Brain pericyte (primary cell): ENCODE measurements at regions not wholly inside any gene's neighbourhood (a gene's known extent, or its start where the extent isn't known, plus 50 kb on each side); places are given as distances from the start of the nearest gene placed in this dataset.
"Not testable (repeated sequence)": the region's sequence is repeated elsewhere in the genome, so short reads cannot be mapped to it uniquely, and the experiment has no call there.

ENCODE experiments used
- DNase-seq: peaks from one replicate; pipeline ENCODE4 v3.0.0-alpha.2; 2012; ENCODE audit warnings: low read depth, low spot score

DNA sequence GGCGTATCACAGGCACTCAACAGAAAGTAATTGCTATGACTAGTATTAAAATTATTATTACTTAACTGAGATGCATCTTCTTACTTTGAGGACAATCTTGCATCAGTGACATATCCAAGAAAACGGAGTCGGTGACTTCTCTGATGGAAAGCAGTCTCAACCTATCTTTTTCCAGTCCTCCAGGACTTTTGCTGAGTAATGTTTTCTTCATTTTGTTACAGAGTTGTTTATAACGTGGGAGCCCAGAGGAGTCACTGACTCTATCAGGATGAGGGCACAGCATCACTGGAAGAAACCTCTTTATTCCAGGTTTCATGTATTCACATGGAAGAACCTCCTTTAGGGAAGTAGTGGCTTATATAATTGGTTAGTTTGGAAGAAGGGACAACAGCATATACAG lies 51.5 kb upstream of the MELK start:
- DNase-seq: no peak

GRCh38 chr9:36517131-36517530 lies 55.6 kb upstream of the MELK start:
- no peak for DNase-seq

- no peak for DNase-seq
Observed at GRCh38 chr9:36504156-36504555, 68.5 kb upstream of the MELK start.

- DNase-seq: no peak
Observed at GRCh38 chr9:36503172-36504088, 69.3 kb upstream of the MELK start.

DNA sequence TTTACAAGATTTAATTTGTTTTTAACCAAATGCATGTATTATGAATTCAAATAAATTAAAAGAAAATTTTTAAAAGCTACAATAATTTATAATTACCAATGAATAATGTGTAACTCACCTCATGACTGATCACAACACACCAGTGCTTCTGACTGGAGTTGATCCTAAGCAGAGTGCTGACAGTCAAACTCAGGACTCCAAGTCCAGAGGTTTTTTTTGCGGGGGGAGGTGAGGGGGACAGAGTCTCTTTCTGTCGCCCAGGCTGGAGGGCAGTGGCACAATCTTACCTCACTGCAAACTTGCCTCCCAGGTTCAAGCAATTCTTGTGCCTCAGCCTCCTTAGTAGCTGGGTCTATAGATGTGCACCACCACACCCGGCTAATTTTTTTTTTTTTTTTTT lies 71.0 kb upstream of the MELK start:
- DNase-seq: no peak

DNA sequence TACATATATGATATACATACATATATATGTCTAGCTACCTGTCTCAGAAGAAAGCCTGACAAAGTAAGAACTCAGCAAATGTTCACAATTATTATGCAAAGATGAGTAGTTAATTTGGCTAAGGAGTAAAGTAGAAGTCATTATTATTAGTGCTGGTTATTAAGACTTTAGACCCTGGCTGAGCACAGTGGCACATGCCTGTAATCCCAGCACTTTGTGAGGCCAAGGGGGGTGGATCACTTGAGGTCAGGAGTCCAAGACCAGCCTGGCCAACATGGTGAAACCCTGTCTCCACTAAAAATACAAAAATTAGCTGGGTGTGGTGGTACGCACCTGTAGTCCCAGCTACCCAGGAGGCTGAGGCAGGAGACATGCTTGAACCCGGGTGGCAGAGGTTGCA lies 71.8 kb upstream of the MELK start:
- DNase-seq: not testable (repeated sequence)

- DNase-seq: no peak
Observed at GRCh38 chr9:36499174-36499890, 73.4 kb upstream of the MELK start.

GRCh38 chr9:36493564-36493963 lies 79.1 kb upstream of the MELK start:
- not testable (repeated sequence) for DNase-seq

DNA sequence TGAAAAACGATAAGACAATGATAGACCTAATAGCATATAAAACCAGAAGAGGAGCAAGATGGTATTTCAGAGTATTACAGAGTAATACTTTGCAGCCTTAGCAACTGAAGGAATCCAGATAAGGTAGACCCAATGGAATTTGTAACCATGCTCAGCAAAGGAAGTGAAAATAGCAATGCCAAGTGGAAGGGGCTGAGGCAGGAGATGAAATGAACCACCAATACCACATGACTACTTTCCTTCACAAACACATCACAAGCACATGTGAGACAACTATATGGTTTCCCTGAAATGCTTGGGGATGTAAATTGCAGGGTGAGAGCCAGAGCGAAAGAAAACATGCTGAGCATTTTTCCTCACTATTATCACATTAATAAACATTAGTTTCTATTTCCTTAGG lies 79.8 kb upstream of the MELK start:
- no peak for DNase-seq

DNA sequence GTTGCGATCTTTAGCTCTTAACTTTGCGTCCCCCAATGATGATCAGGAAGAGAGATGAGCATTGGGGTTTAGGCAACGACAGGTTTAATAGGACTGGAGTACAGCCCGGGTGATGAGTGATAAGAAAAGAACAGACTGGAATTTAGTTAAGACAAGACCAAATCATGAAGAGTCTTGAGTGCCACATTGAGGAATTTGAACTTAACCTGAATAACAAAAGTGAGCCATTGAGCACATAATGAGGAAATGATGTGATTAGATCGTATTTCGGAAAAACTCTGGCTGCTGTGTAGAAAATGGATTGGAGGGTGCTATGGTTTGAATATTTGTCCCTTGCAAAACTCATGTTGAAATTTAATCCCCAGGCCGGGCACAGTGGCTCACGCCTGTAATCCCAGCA lies 83.2 kb upstream of the MELK start:
- DNase-seq: no peak

DNA sequence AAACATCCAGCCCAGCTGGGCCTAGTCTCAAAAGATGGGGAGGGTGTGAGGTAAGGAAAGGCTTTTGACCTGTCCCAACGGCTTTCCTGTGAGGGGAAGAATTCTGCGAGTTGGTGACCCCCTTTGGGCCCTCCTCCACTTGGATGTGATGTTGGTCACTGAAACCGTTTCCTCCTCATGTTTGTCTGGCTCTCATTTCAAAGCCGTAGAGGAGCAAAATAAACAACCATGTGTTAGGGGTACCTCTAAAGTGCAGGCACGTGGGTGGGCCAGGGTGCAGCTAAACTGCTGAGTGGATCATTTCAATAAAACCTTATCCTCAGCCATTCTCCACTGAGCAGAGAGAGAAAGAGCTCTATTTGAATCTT lies 84.3 kb upstream of the MELK start:
- no peak for DNase-seq

- DNase-seq: peak; percentile 59
Observed at GRCh38 chr9:36487482-36488388, 85.0 kb upstream of the MELK start.

GRCh38 chr9:36486933-36487481 lies 85.7 kb upstream of the MELK start:
- no peak for DNase-seq

GRCh38 chr9:36486329-36486932 lies 86.3 kb upstream of the MELK start:
- no peak for DNase-seq

DNA sequence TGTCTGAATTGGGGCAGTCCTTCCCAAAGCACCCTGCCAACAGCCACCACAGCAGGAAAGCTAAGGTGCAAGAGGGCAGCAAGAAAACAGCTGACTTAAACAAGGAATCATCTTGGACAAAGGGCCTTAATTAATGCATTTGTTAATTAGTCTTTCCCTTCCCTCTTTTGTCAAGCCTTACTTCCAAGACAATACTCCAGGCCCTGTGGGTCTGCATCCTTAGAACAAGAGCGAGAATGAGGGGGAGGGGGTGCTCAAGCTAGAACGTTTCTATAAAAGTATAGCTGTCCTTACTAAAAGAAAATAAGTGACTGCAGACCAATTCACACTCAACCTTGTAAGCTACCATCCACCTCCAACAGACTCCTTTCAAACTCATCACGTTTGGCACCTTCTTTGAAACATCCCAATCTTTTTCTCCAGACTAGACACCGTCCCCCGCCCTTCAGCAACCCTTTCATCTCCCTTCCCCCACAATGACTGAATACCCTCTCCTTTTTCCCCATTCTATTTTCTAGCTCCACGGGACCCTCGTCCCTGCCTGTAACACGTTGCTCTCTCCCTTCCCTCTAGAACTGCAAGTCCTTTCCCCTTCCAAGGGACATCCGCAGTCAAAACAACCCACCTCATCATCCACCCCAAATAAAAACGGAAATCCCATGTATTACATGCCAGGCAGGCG lies 85.7 kb upstream of the RNF38 start:
- DNase-seq: no peak

GRCh38 chr9:36484124-36484523 lies 84.1 kb upstream of the RNF38 start:
- DNase-seq: no peak

DNA sequence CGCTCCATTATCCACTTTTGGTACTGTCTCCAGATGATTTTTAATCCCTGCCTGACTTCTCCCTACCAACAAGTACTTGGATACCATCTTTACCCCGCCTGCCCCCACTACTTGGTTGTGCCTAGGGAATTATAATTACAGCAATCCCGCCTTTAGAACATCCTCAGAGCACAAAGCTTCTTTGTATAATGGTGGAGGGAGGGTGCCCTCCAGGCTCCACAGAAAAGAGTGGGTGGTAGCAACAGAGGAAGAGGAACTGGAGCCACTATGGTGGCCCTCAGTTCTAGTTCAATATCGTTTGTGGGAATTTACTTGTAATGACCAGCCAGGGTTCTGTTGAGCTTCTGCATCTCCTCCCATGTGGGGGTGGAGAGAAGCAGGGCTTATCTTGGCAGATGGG lies 79.0 kb upstream of the RNF38 start:
- no peak for DNase-seq

GRCh38 chr9:36471359-36471758 lies 71.3 kb upstream of the RNF38 start:
- no peak for DNase-seq

- peak; percentile 18 for DNase-seq
Observed at GRCh38 chr9:36470643-36471290, 70.7 kb upstream of the RNF38 start.

DNA sequence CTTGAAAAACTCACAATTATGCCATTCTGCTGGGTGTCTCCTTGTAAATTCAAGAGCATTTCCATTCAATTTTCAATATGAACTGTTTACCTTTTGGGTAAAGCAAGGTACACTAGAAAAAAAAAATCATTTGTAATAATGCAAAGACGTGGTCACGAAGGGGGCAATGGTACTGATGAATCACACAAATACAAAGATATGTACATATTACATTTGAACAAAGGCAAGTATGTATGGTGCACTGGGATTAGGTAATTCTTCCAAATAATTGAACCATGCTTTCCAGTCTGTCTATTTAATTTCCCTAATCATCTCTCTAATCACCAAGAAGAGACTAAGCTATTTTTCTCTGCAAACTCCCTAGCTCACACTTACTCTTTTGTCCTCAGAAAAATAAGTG lies 63.4 kb upstream of the RNF38 start:
- no peak for DNase-seq
